GM21786 (cell line): ENCODE measurements at regions not wholly inside any gene's neighbourhood (a gene's known extent, or its start where the extent isn't known, plus 50 kb on each side); places are given as distances from the start of the nearest gene placed in this dataset.
"Not testable (repeated sequence)": the region's sequence is repeated elsewhere in the genome, so short reads cannot be mapped to it uniquely, and the experiment has no call there.

Experiments
- ATAC-seq: cut with Tn5 transposase; IDR thresholded peaks from one replicate; pipeline ENCODE4 v1.9.1; 2021; ENCODE audit not compliant: unreplicated experiment

DNA sequence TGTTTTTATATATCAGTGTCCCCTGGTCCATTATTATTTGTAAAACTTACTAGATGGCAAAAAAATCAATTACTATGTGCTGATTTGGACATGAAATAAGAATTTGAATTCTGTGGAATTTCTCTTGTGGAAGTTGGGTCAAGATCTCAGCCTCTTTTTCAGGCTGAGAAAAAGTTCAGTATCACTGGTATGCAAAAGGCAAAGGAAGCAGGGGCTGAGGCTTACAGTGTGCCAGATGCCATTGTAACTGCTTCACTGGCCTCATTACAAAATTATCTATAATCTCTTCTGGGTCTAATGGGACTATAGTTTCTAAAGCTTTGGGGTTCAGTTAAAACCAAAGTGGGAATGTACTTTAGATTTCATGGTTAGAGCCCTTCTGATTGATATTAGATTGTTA is 125.9 kb upstream of the SLC7A14 start:
- no peak for ATAC-seq

DNA sequence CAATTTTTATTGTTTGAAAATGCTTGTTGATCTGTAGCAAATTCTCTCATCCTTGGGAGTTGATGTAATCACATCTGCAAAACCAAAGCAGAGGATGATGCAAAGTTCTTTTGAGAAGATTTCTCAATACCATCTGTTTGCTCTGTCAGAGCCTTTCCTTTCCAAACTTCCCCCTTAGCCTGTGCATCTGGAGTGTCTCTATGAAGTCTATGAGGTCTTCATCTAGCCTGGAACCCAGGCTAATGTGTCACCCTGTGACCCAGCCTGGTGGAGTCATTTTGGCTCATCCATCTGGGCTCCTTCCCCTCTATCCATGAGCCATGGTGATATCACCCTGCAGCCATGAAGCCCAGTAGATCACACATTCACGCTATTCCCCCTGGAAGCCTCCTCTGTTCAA is 123.2 kb upstream of the SLC7A14 start:
- ATAC-seq, result no peak

DNA sequence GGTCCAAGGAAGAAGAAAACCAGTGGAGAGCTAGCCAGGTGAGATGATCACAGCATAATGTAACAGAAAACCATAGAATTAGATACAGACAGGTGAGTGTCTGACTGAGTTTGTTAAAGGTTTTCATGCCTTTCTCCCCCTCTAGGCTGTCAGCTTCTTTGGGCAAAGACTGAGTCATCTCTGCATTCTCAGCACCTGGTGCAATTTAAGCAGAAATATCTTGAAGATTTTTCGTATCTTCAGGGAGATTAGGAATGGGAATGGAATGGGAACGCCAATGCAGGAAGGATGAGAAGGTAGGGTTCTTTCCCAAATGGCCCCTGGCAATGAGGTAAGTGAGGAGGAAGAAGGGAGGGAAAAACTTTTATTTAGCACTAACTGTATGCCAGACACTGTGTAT is 122.0 kb upstream of the SLC7A14 start:
- ATAC-seq, result no peak

DNA sequence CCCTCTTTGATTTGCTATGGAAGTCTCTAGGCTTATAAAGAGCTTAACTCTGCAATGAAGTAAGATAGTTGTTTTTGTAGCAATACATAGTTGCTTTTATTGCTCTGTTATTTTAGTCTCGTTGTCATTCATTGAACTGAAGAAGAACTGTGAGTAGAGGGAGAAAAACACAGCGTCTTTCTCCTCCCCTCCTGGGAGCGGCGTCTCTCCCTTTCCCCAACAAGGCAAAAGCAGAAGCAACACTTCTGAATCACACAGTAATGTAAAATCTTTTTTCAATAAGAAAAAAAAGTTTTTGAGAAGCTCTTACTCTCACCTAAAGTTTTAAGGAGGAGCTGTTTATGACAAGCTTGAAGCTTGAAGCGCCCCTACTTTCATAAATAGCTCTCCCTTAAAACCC is 119.3 kb upstream of the SLC7A14 start:
- no peak for ATAC-seq

DNA sequence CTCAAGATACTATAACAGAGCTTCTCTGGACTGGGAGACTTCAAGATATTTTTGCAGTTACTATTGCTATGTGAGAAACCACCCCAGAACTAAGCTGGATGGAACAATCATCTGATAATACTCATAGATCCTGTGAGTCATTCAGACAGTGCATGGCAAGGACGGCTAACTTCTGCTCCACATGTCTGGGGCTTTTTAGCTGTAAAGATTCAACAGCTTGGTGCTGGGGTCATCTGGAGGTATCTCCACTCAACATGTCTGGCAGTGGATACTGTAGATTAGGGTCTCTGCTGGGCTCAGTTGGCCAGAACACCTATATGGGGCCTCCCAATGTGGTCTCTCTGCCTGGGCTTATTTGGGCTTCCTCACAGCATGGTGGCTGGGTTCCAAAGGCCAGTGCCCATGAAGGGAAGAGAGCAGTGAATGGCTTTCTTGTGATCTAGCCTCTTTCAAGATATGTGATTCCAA is 117.3 kb upstream of the SLC7A14 start:
- ATAC-seq, result no peak

DNA sequence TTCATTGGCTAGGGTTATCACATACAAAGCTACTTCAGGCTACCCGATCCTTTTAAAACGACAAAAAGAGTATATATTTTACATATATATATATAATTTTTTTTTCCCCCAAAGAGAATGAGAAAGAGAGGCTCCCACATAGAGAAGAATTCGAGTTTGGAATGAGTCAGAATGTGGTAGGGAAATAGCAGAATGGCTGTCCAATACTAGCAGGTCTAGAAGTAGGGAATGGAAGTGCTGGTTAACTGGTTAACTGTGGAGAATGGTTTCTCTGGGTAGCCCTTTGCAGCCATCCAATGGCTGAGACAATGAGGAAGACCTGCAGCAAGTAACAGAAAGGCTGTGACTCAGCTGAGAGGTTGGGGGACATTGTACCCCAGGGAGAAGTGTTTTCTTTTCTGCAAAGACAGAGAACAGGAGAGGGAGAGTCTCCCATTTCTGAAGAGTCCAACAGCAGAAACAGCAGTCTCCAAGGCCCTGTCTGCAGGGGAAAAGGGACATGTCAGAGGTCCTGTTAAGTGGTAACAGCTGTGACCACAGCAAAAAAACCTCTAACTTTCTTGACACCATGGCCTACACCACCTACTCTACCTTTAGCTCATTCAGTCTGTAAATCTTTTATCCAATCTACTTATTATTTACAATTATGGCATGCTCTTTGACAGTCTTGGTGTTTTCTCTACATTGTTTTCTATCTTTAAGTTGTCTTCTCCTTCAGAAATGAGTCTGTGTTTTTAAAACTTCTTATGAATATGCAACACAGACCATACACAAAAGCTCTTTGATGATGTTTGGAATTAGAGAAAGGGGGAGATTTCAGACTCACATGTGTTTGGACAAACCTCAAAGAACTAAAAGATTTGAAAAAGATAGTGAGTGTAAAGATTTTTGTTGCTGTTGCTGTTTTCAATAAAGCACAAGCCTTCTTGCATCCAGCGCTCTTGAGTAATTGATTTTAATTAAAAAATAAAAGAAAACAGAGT is 116.1 kb upstream of the SLC7A14 start:
- peak; percentile 60 for ATAC-seq

DNA sequence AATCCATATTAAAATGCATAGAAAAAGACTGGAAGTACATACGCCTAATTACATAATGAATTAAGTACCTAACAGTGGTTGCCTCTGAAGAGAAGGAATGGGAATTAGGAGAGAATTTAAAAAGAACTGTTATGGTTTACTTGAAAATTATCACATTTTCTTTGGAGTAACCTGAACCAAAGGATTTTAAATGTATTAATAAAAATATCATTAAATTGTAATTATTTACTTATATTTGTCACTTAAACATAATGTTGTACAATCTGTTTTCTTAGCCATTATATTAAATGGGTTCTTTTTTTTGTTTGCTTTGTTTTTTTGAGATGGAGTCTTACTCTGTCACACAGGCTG is 114.2 kb upstream of the SLC7A14 start:
- no peak for ATAC-seq

DNA sequence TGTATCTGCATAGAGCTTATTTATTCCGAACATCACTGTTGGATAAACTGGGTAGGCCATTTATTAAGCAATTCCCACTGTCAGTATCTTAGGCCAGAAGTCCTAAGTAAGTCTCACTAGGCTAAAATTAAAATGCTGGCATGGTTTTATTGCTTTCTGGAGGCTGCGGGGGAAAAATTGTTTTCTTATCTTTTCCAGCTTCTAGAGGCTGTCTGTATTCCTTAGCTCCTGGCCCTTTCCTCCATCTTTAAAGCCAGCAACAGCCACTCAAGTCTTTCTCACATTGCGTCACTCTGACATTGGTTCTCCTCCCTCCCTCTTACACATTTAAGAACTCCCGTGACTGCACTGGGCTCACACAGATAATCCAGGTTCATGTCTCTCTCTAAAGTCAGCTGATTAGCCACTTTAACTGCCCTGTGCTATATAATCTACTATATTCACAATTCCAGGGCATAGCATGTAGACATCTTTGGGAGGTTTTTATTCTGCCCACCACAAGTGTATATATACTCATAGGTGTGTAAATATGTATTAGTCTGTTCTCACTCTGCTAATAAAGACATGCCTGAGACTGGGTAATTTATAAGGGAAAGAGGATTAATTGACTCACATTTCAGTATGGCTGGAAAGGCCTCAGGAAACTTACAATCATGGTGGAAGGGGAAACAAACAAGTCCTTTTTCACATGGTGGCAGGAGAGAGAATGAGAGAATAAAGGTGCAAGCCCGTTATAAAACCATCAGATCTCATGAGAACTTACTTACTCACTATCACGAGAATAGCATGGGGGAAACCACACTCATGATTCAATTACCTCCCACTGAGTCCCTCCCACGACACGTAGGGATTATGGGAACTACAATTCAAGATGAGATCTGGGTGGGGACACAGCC is 113.5 kb upstream of the SLC7A14 start:
- ATAC-seq, result no peak

DNA sequence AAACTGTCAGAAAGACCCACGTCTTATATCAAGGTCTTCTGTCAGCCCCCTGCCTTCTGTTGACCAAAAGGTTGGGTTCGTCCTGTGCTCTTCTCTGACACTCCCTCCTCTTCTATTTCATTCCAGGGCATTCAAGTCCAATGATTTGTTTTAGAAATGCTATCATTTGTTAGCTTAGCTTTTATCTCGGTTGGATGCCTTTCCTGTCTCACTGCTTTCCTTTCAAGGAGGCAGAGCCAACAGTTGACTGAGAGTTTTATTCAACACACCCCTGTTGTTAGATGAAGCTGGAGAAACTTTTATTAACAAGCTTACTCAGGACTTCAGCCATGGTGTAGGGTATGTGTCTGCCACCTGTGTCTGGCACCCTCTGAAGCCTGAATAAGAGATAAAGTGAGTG is 112.0 kb upstream of the SLC7A14 start:
- no peak for ATAC-seq

DNA sequence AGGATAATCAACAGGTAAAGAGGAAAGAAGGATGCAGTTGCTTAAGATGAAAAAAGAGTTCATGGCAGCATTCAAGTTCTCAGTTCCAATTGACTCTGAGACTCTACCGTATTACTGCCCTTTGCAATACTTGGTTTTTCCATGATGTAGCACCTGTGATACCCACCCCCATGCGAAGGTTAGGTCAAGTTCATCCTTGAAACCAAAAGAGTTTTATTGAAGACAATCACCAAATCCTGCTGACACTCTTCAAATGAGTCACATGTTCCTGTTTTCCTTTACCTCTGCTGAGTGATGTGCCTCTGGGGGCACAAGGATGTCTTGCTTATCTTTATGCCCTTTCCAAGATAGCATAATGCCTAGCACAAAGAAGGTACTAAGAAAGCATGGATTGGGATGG is 111.3 kb upstream of the SLC7A14 start:
- no peak for ATAC-seq

DNA sequence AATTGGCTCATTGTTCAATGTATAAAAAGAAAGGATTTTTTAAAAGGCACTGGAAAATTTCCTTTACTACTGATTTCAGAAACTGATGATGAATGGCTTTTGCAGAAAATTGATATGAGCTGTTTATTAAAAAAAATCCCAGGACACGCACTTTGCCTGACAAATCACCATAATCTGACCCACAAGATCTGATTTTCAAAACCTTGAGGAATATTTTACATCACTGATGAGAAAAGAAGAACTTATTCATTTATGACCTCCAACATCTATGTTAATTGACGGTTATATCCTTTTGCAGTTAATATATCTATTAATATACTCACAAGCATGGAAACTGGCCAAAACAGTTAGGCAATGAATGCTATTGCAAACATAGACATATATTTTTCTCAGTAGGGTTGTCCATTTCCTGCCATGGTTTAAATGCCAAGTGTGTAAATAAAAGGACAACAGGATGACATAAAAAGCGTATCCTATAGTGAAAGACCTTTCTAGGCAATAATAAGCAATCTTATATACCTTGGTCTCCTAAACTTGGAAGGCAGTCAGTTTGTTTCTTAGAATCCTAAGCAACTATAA is 109.7 kb upstream of the SLC7A14 start:
- ATAC-seq, result no peak

DNA sequence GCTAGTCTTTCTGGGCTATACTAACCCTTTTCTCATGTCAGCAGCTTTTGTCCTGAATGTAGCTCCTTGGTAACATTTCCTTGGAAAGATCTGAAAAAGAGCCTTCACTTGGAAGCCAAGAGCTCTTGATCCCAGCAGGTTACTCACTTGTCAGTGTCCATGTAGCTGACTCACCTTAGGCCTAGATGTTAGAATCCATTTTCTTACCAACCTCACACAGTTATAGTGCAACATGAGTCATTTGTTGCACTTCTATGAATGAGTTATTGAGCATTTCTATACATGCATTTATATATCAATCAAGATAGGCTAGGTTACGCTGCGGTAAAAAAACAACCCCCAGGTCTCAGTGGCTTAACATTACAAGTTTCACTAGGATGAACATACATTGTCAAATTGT is 106.8 kb upstream of the SLC7A14 start:
- ATAC-seq, result no peak

DNA sequence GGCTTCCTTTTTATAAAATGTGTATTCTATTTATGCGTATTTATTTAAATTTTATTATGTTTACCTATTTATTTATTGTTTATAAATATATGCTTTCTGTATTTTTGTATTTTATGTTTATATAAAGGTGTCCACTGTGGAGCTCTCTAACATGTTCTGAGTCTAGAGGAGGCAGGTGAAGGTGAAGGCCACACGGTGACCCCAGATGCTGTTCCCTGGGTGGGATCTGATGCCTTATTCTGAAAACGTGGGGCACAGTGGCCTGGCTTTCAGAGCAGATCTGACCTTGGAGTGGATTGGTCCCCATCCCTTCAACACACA is 104.7 kb upstream of the SLC7A14 start:
- ATAC-seq, result peak; percentile 12

DNA sequence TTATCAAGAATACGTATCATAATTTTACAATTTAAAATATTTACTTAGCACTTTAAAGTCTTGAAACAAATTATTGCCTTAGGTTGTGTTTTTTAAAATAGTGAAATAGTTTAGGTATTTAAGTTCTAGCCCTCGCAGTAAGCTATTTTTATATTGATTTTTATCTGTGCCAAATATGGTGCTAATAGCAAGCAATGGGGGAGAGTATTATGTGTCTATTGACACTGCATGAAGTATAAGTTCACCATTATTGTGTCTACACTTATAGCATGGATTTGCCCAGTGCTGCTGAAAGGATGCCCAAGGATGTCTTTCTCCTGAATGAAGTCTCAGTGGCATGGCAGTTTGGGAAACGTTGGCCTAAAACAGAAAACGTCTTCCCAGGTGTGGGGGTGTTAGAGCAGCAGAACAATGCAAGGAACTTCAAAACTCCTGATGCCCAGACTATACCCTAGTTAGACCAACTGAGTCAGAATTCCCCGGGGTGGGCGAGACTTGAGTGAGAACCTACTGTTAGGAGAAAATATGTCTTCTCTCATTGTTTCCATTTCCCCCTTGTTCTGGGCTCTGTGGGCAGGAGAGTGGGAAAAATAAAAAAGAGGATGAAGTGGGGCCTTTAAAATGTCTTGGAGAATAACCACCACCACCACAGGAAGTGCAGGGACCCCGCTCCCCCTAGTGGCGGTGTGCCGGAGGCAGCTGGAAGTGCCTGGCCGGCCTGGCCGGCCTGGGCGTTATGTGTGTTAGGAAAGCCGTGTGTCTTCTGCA is 104.2 kb upstream of the SLC7A14 start:
- ATAC-seq, result peak; percentile 50

DNA sequence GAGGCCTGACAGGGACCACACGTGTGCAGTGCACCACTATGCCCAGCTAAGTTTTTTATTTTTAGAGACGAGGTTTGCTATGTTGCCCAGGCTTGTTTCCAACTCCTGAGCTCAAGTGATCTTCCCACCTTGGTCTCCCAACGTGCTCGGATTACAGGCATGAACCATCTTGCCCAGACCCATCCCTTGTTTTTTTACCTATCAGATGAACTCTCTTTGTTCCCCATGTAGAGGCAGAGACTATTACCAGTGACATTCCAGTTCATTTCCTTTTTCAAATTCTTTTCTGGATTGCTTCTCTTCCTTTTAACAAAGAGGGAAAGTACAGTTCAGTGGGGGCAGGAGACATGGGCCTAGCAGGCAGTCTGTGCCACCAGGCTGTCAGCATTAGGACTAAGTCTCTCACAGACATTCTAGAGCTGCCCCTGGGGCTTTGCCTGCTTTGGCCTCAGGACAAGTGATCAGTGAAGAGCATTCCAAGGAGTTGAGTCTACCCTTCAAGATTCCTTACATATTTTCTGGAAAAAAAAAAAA is 103.5 kb upstream of the SLC7A14 start:
- ATAC-seq, result no peak

DNA sequence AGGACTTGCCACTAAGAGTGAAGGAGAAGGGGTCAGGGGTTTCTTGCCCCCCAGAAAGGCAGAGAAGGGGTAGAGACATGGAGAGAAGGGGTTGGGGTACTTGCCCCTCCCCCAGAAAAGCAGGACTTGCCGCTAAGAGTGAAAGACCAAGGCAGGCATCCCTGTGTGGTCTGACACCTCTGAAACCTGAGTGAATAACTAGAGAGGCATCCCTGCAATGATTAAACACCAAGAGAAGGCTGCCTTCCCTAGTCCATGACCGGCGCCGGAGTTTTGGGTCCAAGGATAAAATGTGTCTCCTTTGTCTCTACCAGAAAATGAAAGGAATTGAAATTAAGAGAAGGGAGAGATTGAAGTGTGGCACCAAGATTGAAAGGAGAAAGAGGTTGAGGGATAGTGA is 102.3 kb upstream of the SLC7A14 start:
- ATAC-seq, result not testable (repeated sequence)

DNA sequence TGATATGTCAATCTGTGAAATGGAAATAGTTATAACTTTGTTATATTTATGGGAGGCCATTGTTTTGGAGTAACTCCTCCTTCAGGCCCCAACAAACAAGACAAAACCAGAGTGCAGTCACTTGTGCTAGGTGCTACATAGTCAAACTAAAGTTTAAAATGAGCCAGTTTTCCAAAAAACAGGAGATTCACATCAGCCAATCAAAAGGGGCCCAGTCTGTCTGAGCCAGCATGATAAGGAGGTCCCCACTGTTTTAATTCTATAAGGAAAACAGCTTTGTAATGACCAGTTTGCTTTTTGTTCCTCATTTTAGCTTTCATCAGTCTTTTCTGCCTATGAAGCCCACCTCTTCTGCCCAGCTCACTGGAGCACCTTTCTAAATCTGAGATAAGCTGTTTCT is 94.7 kb upstream of the SLC7A14 start:
- ATAC-seq, result no peak

DNA sequence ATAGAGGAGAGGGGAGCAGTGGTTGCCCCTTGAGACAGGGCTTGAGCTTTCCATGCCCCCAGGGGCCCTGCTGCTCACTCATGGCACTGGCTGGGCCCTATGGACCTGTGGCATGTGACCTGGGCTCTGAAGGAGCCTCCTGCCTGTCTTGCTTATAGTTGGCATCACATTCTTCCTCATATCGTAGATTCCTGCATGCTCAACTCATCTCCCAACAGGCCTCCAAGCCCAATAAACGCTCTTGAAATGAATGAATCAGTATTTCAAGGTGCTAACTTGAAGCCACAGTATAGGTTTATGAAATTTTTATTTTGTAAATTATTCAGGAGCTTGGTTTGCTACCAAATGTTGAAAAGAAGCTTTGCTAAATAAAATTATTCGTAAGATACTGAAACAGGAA is 93.3 kb upstream of the SLC7A14 start:
- ATAC-seq, result no peak

DNA sequence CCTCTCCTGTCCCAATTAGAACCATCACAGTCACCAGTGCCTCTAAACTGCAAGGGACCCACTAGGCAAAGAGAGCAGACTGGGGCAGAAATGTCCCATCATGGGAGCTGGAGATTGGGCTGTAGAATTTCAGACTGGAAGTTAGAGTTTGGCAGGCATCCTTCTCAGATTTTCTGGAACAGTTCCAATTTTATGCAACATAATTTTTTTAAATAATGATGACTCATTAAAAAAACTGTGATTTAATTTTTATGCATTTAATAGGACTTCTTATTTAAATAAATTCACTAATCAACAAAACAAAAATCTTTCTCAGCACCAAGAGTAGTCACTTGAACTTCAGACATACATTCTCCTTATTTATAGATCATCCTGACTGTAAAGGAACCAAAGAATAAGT is 84.6 kb upstream of the SLC7A14 start:
- no peak for ATAC-seq

DNA sequence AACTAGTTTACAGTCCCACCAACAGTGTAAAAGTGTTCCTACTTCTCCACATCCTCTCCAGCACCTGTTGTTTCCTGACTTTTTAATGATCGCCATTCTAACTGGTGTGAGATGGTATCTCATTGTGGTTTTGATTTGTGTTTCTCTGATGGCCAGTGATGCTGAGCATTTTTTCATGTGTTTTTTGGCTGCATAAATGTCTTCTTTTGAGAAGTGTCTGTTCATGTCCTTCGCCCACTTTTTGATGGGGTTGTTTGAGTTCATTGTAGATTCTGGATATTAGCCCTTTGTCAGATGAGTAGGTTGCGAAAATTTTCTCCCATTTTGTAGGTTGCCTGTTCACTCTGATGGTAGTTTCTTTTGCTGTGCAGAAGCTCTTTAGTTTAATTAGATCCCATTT is 77.1 kb upstream of the SLC7A14 start:
- not testable (repeated sequence) for ATAC-seq

DNA sequence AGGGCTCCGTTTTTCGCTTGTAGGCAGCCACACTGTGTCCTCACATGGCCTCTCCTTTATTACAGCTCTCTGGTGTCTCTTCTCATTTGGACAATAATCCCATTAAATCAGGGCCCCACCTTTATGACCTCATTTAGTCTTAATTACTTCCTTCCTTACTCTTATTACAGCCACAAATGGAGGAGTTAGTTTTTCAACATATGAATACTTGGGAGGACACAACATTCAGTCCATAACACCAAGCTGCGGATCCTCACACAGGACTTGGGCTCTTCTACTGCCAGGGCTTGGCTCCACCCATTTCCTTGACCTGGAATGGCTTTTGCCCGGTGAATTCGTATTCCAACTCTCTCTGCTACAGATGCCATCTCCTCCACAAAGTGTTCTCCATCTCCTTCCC is 74.3 kb upstream of the SLC7A14 start:
- no peak for ATAC-seq
